ENCODE measurements at regions not wholly inside any gene's neighbourhood (a gene's known extent, or its start where the extent isn't known, plus 50 kb on each side); places are given as distances from the start of the nearest gene placed in this dataset.

- Histone ChIP-seq H3K27me3 (ENCODE audit: control insufficient read depth, insufficient read depth, low read length) (no peaks in the 10 kb centered on the region), H3K4me3 (ENCODE audit: low read depth in 2 of 2, low read length in 2 of 2) (no peak overlapping the region), H3K9me3 (ENCODE audit: control insufficient read depth, insufficient read depth, low read depth, low read length) (no peaks in the 10 kb centered on the region), H3K4me1 (ENCODE audit: control insufficient read depth, insufficient read depth, low read length) (peaks cover 15% of the 10 kb centered on the region), H3K27ac (ENCODE audit: low read length) (peak overlapping the region; percentile 67; the same call in 1 of the 2 replicates), H3K36me3 (ENCODE audit: control insufficient read depth, insufficient read depth, low read length) (no peaks in the 10 kb centered on the region)
- TF ChIP-seq TCF7L2 (IDR thresholded peaks at IDR 0.05; ENCODE audit: low read depth, low read length) (no peak), REST (IDR thresholded peaks at IDR 0.05; ENCODE audit: insufficient read depth in 1 of 2, low read depth in 2 of 2, low read length in 1 of 2) (no peak), CTCF (IDR thresholded peaks at IDR 0.05) (no peak), POLR2AphosphoS5 (IDR thresholded peaks at IDR 0.05; ENCODE audit: low read depth, low read length) (no peak), SIN3A (IDR thresholded peaks at IDR 0.05; ENCODE audit: borderline replicate concordance, insufficient read depth, low read depth, low read length) (no peak)
- ATAC-seq (no peak), DNase-seq (ENCODE audit: low read depth, low spot score) (no peak)
- in situ Hi-C loops (cut with HindIII; ENCODE audit: low pct_unique_long_range_greater_than_20kb, low sequenced_read_pairs) (no loop called here), intact Hi-C loops (cut with micrococcal nuclease; ENCODE audit: unreplicated experiment) (no loop called here)
- no TSS peak for BruUV-seq (replicated peaks)
- POLR2A ChIA-PET = no interaction called here
- CTCF ChIA-PET = no interaction called here
Measured at GRCh38 chr10:33038672-33039071, 80.6 kb upstream of the ITGB1 start.

GRCh38 chr10:33037726-33038125 is 79.7 kb upstream of the ITGB1 start:
- ChIA-PET CTCF (no interaction called here), POLR2A (no interaction called here)
- no peaks in the 10 kb centered on the region for H3K27me3 ChIP-seq (ENCODE audit: control insufficient read depth, insufficient read depth, low read length)
- in situ Hi-C loops (cut with HindIII; ENCODE audit: low pct_unique_long_range_greater_than_20kb, low sequenced_read_pairs) = no loop called here
- no peaks in the 10 kb centered on the region for H3K36me3 ChIP-seq (ENCODE audit: control insufficient read depth, insufficient read depth, low read length)
- no peak overlapping the region for H3K4me3 ChIP-seq (ENCODE audit: low read depth in 2 of 2, low read length in 2 of 2)
- no peak for DNase-seq (ENCODE audit: low read depth, low spot score)
- no peak for ATAC-seq
- TF ChIP-seq POLR2AphosphoS5 (IDR thresholded peaks at IDR 0.05; ENCODE audit: low read depth, low read length) = no peak
- TF ChIP-seq CTCF (IDR thresholded peaks at IDR 0.05) = no peak
- no peak for TF ChIP-seq SIN3A (IDR thresholded peaks at IDR 0.05; ENCODE audit: borderline replicate concordance, insufficient read depth, low read depth, low read length)
- no peak for TF ChIP-seq REST (IDR thresholded peaks at IDR 0.05; ENCODE audit: insufficient read depth in 1 of 2, low read depth in 2 of 2, low read length in 1 of 2)
- no peak for TF ChIP-seq TCF7L2 (IDR thresholded peaks at IDR 0.05; ENCODE audit: low read depth, low read length)
- peaks cover 22% of the 10 kb centered on the region for H3K4me1 ChIP-seq (ENCODE audit: control insufficient read depth, insufficient read depth, low read length)
- intact Hi-C loops (cut with micrococcal nuclease; ENCODE audit: unreplicated experiment) = no loop called here
- no peaks in the 10 kb centered on the region for H3K9me3 ChIP-seq (ENCODE audit: control insufficient read depth, insufficient read depth, low read depth, low read length)
- BruUV-seq (replicated peaks) = no TSS peak
- H3K27ac ChIP-seq (ENCODE audit: low read length) = peak overlapping the region; percentile 66; the same call in 1 of the 2 replicates
